Stimulated activated CD8-positive, alpha-beta memory T cell treated with anti-CD3 and anti-CD28 coated beads, Interleukin-12 subunit alpha, Interleukin-12 subunit beta, amount 100 ng/mL, for 1 hour (primary cell): ENCODE measurements at regions not wholly inside any gene's neighbourhood (a gene's known extent, or its start where the extent isn't known, plus 50 kb on each side); places are given as distances from the start of the nearest gene placed in this dataset.
A peak's percentile ranks its signal among the peaks of the same experiment; 100 is the strongest.
"Not testable (repeated sequence)": the region's sequence is repeated elsewhere in the genome, so short reads cannot be mapped to it uniquely, and the experiment has no call there.

Experiments
- DNase-seq: peaks from one replicate; pipeline ENCODE4 v3.0.0-alpha.2; 2020; ENCODE audit warnings: low read depth

- DNase-seq, result peak; percentile 20
Measured at GRCh38 chr13:74246487-74246886, 112.3 kb upstream of the KLF12 start.

DNA sequence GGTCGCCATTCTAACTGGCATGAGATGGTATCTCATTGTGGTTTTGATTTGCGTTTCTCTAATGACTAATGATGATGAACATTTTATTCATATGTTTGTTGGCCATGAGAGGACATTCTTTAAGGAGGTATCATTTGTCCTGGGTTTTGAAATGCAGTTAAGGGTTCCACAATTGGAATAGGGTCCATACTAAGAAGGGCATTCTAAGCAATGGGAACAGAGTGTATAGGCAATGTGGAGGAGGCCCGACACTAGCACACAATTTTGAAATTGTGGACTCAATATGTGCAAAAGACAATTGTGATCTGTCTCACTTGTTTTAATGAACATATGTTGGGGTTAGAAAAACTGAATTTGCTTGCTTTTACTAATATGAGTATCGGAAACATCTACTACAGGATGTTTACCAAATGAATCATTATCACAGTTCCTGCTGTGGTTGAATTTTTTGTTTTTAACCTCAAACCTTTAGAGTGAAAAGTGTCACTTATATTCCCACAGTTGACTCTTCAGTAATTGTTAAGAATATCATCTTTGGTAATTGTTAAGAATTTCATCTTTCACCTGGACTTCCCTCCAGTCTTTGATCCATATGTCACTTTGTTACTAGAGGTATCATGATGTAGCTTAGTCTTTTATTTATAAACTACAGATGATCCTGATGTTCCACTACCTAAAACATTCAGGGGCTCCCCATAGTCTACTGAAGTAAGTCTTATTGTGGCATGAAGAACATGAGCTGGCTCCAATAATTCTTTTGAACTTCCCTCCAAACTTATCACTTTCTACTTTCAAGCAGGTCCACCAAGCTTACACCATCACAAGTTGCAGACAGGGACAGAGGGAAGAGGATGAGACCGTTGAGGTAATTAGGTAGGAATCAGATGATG is 109.7 kb upstream of the KLF12 start:
- no peak for DNase-seq

DNA sequence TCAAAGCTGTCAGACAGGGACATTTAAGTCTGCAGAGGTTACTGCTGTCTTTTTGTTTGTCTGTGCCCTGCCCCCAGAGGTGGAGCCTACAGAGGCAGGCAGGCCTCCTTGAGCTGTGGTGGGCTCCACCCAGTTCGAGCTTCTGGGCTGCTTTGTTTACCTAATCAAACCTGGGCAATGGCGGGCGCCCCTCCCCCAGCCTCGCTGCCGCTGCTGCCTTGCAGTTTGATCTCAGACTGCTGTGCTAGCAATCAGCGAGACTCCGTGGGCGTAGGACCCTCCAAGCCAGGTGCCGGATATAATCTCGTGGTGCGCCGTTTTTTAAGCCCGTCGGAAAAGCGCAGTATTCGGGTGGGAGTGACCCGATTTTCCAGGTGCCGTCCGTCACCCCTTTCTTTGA is 107.1 kb upstream of the KLF12 start:
- not testable (repeated sequence) for DNase-seq

DNA sequence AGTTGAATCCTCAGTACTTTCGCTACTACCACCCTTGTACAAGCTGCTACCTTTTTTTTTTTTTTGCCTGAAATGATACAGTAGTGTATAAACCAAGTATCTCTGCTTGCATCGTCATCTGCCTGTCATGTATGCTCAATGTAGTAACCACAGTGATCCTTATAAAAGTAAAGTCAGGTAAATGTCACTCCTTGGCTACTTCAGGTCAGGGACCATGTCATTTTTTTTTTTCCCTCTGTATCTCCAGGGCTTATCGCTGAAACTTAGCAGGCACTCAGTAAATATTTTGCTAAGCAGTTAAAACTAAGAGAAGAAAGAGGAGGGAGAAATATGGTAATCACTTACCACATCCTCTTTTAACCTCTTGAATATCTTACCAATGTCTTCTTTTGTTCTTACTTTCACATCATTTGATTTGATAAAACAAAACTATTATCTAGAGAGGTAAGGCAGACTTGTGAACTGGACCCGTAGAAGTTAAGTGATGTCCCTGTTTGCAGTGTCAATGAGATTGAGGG is 96.8 kb upstream of the KLF12 start:
- no peak for DNase-seq

DNA sequence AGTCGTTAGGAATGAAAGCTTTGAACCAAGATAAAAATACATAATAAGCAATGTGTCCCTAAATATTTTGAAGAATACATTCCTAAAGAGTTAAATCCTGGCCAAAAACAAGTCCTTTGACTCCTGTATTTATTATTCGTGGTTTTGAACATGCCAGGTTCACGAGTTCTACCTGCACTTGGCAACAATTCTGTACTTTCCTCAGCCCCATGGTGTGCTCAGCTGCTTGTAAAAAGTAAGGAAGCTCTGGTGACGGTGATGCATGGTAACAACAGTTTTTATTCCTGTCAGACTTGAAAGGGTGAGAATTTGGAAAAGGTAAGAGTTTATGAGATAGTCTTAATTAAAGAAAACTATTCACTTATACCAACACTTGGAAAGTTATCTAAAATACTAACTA is 95.0 kb upstream of the KLF12 start:
- no peak for DNase-seq

- DNase-seq, result no peak
Measured at GRCh38 chr13:74227476-74228158, 93.4 kb upstream of the KLF12 start.

- DNase-seq, result no peak
Measured at GRCh38 chr13:74226791-74227475, 92.7 kb upstream of the KLF12 start.

- no peak for DNase-seq
Measured at GRCh38 chr13:74221752-74222151, 87.5 kb upstream of the KLF12 start.

GRCh38 chr13:74219566-74219965 is 85.4 kb upstream of the KLF12 start:
- no peak for DNase-seq

- no peak for DNase-seq
Measured at GRCh38 chr13:74218291-74218690, 84.1 kb upstream of the KLF12 start.

DNA sequence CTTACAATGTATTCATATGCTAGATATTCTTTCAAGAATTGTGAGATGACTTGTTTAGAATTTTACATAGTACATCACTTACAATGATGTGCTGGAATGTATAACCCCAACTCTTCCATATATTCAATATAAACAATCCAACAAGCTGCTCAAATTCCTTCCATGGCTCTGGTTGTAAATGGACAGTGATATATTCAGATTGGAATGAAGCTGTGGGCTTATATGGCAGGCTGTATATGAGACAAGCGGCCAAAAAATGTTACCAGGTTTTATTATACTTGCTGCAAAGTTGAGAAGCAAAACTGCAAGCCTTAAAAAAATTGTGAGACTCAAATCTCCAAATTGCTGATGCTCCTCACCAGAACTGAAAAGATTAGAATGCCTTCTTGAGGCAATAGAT is 83.6 kb upstream of the KLF12 start:
- no peak for DNase-seq

GRCh38 chr13:74215420-74215819 is 81.2 kb upstream of the KLF12 start:
- DNase-seq, result no peak

DNA sequence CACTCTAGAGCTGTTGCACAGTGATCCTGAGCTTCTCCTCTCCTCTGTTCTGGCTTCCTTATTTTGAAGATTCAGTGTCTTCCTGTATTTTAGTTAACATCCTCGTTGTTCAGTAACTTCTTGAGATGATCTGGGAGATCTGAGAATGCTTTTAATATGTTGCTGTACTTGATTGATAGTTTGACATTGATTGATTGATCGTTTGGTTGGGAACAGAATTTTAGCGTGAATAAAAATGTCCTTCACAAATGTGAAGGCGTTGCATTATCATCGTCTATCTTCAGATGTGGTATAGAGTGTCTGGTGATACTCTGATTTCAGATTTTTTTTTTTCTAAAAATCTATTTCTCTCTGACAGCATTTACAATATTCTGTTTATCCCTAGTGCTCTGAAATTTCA is 80.1 kb upstream of the KLF12 start:
- DNase-seq, result no peak

DNA sequence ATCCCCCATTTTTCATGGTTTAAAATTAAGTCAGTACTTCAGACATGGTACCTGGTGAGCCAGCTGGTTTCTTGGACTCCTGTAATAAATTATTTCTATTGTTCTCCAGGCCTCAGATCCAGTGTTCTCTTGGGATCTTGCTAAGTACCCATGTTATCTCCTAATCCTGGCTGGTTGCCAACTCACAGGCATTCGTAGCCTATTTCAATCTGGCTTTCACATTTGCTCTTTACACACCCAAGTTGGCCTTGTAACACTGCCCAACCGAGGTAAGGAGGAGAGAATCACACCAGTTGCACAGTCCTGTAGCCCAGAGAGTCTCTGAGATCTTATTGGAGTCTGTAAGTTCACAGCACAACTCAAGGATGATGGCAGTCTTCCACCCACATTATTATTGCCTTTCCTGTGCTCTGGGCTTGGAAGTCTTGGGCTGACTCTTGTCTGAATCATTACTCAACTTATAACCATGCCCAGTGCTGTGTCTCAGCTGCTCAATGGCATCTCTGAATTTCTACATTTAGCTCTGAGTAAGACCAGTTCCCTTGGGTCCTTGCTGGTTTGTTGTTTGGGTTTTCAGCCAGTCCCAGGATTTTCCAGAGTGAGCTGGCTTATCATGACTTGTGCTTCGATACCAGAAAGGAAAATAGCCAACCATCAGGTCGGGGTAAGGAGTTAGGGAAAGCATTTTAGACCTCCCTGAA is 76.6 kb upstream of the KLF12 start:
- DNase-seq, result no peak

DNA sequence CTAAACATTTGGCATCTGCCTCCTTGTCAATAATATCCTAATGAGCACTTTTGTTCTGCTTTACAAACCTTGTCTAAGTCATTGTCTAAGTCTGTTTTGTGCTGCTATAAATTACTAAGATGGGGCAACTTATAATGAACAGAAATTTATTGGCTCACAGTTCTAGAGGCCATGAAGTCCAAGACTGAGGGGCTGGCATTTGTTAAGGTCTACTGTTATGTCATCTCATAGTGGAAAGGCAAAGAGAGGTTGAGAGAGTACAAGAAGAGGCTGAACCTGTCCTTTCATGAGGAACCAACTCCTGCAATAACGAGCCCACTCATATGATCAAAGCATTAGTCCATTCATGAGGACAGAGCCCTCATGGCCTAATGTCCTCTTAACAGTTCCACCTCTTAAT is 72.7 kb upstream of the KLF12 start:
- no peak for DNase-seq

GRCh38 chr13:74206061-74206561 is 71.9 kb upstream of the KLF12 start:
- DNase-seq, result no peak

- no peak for DNase-seq
Measured at GRCh38 chr13:74205313-74205690, 71.1 kb upstream of the KLF12 start.

DNA sequence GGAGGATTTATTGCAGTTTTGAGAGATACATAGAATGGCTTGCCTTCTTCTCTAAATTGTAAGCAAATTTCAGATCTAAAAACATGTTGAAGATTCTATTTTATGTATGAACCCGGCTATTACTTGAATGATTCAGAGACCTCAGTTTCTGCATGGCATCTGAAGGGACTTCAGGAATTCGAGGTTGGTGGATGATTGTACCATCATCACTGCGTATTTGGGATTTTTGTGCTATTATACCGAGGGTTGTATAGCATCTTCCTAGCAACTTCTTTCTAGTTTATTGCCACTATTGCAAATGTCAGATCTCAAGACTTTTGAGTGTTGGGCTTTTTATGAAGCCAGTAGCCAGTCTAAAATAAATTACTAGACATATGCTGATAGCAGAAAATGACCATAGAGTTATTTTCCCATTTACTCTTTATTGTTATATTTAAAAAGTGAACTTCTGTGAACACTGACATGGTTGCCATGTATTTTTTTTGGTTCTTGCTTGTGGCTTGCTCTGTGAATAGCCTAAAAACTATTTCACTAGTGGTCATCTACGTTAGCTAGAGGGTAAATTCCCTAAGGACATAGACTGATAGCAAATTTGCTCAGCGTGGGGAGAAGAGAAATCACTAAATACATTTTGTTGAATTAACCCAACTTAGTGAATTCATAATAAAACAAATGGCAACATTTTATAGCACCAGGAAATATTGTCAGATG is 70.6 kb upstream of the KLF12 start:
- no peak for DNase-seq

- no peak for DNase-seq
Measured at GRCh38 chr13:74203576-74203975, 69.4 kb upstream of the KLF12 start.

GRCh38 chr13:74202129-74202813 is 68.1 kb upstream of the KLF12 start:
- no peak for DNase-seq

GRCh38 chr13:74201530-74201929 is 67.3 kb upstream of the KLF12 start:
- DNase-seq, result no peak
